HepG2 (cell line): ENCODE measurements at regions not wholly inside any gene's neighbourhood (a gene's known extent, or its start where the extent isn't known, plus 50 kb on each side); places are given as distances from the start of the nearest gene placed in this dataset.

ENCODE experiments used
- ARNTL ChIP-seq: sonication (generic); formaldehyde crosslinking; IDR thresholded peaks from 2 replicates; pipeline ENCODE4 v1.4.0; 2020; ENCODE audit warnings: mild to moderate bottlenecking, missing genetic modification reagents
- ATAD3A ChIP-seq: sonication (generic); formaldehyde crosslinking; IDR thresholded peaks from 2 replicates; pipeline ENCODE4 v1.4.0; 2020; ENCODE audit warnings: missing genetic modification reagents
- BRCA1 ChIP-seq: sonication (generic); formaldehyde crosslinking; IDR thresholded peaks from 2 replicates; pipeline ENCODE4 v1.4.0; 2020; ENCODE audit warnings: missing genetic modification reagents
- CREB1 ChIP-seq, 2 experiments: fragments of 450-650 bp in 1 of 2; IDR thresholded peaks; 2 replicates each; pipeline ENCODE4 v1.6.1; 2016 to 2017; ENCODE audit warnings: control low read depth in 1 of 2, mild to moderate bottlenecking in 1 of 2, missing compliant biosample characterization in 1 of 2, missing genetic modification characterization in 1 of 2
- FOXK1 ChIP-seq: sonication (generic); formaldehyde crosslinking; IDR thresholded peaks from 2 replicates; pipeline ENCODE4 v1.4.0; 2020; ENCODE audit warnings: low read depth, missing genetic modification reagents, borderline replicate concordance
- GATAD1 ChIP-seq: IDR thresholded peaks from 2 replicates; pipeline ENCODE4 v1.6.1; 2016; ENCODE audit warnings: missing genetic modification reagents, missing compliant biosample characterization
- KAT8 ChIP-seq: IDR thresholded peaks from 2 replicates; pipeline ENCODE4 v1.6.1; 2016; ENCODE audit warnings: missing genetic modification reagents, missing compliant biosample characterization
- NCOA2 ChIP-seq: sonication (generic); formaldehyde crosslinking; IDR thresholded peaks from 2 replicates; pipeline ENCODE4 v1.8.0; 2022; ENCODE audit warnings: inconsistent platforms
- NFE2 ChIP-seq: sonication (generic); formaldehyde crosslinking; IDR thresholded peaks from 2 replicates; pipeline ENCODE4 v1.4.0; 2020; ENCODE audit warnings: missing genetic modification reagents
- PHF21A ChIP-seq: sonication (generic); formaldehyde crosslinking; IDR thresholded peaks from 2 replicates; pipeline ENCODE4 v1.5.0; 2020; ENCODE audit warnings: mild to moderate bottlenecking, missing genetic modification reagents
- ZMYM3 ChIP-seq: sonication (generic); formaldehyde crosslinking; IDR thresholded peaks from 2 replicates; pipeline ENCODE4 v1.5.1; 2020; ENCODE audit warnings: mild to moderate bottlenecking, missing genetic modification reagents
- ZNF136 ChIP-seq: sonication (generic); formaldehyde crosslinking; IDR thresholded peaks from 2 replicates; pipeline ENCODE4 v1.8.1; 2022; ENCODE audit warnings: low read depth, mild to moderate bottlenecking, moderate library complexity, missing genetic modification reagents
- ZNF232 ChIP-seq: sonication (generic); formaldehyde crosslinking; IDR thresholded peaks from 2 replicates; pipeline ENCODE4 v1.4.0; 2020; ENCODE audit warnings: missing genetic modification reagents, borderline replicate concordance
- ZNF44 ChIP-seq: sonication (generic); formaldehyde crosslinking; IDR thresholded peaks from 2 replicates; pipeline ENCODE4 v1.5.1; 2020; ENCODE audit warnings: mild to moderate bottlenecking, missing genetic modification reagents
- ZNF496 ChIP-seq: sonication (generic); formaldehyde crosslinking; IDR thresholded peaks from 2 replicates; pipeline ENCODE4 v1.8.1; 2023; ENCODE audit warnings: mild to moderate bottlenecking, moderate library complexity, missing genetic modification reagents; ENCODE audit not compliant: insufficient replicate concordance
- ZNF557 ChIP-seq: sonication (generic); formaldehyde crosslinking; IDR thresholded peaks from 2 replicates; pipeline ENCODE4 v1.4.0; 2020; ENCODE audit warnings: missing genetic modification reagents
- ZNF788 ChIP-seq: sonication (generic); formaldehyde crosslinking; IDR thresholded peaks from 2 replicates; pipeline ENCODE4 v1.5.0; 2020; ENCODE audit warnings: mild to moderate bottlenecking, missing genetic modification reagents, borderline replicate concordance
- ZSCAN25 ChIP-seq: sonication (generic); formaldehyde crosslinking; IDR thresholded peaks from 2 replicates; pipeline ENCODE4 v1.8.0; 2022; ENCODE audit warnings: mild to moderate bottlenecking, missing genetic modification reagents
- TF ChIP-seq, protein P1 (sequence below): sonication (generic); formaldehyde crosslinking; IDR thresholded peaks from 2 replicates; pipeline ENCODE4 v1.5.1; 2020; ENCODE audit warnings: missing genetic modification reagents, mild to moderate bottlenecking, borderline replicate concordance
- TF ChIP-seq, protein P2 (sequence below): sonication (generic); formaldehyde crosslinking; IDR thresholded peaks from 2 replicates; pipeline ENCODE4 v1.8.0; 2022; ENCODE audit warnings: missing genetic modification reagents, mild to moderate bottlenecking, moderate library complexity, borderline replicate concordance

DNA sequence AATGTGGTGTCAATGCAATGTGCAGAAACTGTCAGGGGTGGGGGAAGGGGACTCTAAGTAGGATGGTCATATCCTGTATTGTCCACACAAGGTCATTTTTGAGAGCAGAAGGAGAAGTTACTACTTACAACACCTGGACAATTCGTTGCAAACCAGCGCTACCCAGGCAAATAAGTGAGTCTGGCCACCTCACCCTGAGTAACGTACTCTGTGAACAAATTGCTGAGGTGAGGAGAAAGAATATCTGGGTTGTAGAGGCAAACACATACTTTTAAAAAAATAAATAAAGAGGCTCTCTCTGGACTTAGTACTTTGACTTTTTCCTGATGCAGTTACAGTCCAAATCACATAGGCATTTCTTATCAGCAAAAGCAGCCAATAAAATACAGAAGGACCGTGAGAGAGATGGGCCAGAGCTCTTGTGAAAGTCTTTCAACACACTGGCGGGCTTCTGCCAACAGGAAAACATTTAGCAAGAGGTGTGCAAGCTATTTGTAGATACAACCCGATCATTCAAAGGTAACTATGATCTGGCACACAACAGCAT is 268.2 kb upstream of the ID2 start (continued):
- TF ChIP-seq ZNF788 (CRISPR knock-in tag) (peak; percentile 61; the same call in 1 of the 2 replicates), FOXK1 (CRISPR knock-in tag) (no peak), ZNF557 (CRISPR knock-in tag) (no peak), KAT8 (CRISPR knock-in tag) (peak; percentile 16; the same call in 1 of the 2 replicates), ZSCAN25 (CRISPR knock-in tag) (no peak), ZNF496 (no peak), NFE2 (CRISPR knock-in tag) (no peak), NCOA2 (CRISPR knock-in tag) (peak; percentile 79; the same call in 1 of the 2 replicates), CREB1 (IDR thresholded peaks at IDR 0.05) (no peak), CREB1 (CRISPR knock-in tag; IDR thresholded peaks at IDR 0.05) (peak; percentile 51; the same call in 1 of the 2 replicates), ZNF232 (CRISPR knock-in tag) (no peak), PHF21A (CRISPR knock-in tag) (peak; percentile 84; the same call in 1 of the 2 replicates), ZNF44 (no peak), GATAD1 (CRISPR knock-in tag) (peak; percentile 17; the same call in 1 of the 2 replicates), BRCA1 (CRISPR knock-in tag) (no peak), ATAD3A (CRISPR knock-in tag) (no peak), ZMYM3 (no peak), ZNF136 (CRISPR knock-in tag) (no peak), ARNTL (CRISPR knock-in tag) (no peak)
- TF ChIP-seq, protein P1, sequence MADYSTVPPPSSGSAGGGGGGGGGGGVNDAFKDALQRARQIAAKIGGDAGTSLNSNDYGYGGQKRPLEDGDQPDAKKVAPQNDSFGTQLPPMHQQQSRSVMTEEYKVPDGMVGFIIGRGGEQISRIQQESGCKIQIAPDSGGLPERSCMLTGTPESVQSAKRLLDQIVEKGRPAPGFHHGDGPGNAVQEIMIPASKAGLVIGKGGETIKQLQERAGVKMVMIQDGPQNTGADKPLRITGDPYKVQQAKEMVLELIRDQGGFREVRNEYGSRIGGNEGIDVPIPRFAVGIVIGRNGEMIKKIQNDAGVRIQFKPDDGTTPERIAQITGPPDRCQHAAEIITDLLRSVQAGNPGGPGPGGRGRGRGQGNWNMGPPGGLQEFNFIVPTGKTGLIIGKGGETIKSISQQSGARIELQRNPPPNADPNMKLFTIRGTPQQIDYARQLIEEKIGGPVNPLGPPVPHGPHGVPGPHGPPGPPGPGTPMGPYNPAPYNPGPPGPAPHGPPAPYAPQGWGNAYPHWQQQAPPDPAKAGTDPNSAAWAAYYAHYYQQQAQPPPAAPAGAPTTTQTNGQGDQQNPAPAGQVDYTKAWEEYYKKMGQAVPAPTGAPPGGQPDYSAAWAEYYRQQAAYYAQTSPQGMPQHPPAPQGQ (CRISPR knock-in tag) = no peak
- TF ChIP-seq, protein P2, sequence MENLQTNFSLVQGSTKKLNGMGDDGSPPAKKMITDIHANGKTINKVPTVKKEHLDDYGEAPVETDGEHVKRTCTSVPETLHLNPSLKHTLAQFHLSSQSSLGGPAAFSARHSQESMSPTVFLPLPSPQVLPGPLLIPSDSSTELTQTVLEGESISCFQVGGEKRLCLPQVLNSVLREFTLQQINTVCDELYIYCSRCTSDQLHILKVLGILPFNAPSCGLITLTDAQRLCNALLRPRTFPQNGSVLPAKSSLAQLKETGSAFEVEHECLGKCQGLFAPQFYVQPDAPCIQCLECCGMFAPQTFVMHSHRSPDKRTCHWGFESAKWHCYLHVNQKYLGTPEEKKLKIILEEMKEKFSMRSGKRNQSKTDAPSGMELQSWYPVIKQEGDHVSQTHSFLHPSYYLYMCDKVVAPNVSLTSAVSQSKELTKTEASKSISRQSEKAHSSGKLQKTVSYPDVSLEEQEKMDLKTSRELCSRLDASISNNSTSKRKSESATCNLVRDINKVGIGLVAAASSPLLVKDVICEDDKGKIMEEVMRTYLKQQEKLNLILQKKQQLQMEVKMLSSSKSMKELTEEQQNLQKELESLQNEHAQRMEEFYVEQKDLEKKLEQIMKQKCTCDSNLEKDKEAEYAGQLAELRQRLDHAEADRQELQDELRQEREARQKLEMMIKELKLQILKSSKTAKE (CRISPR knock-in tag) = no peak
